Transverse colon (tissue), 4 donors: ENCODE measurements at regions not wholly inside any gene's neighbourhood (a gene's known extent, or its start where the extent isn't known, plus 50 kb on each side); places are given as distances from the start of the nearest gene placed in this dataset.

Experiments used
- EP300 ChIP-seq: sonication (generic); formaldehyde crosslinking; IDR thresholded peaks from one replicate; pipeline ENCODE4 v1.6.1; 2017; ENCODE audit warnings: antibody characterized with exemption, low read depth
- POLR2A ChIP-seq: fragments of 450-650 bp; IDR thresholded peaks from one replicate; pipeline ENCODE4 v1.6.1; 2016; ENCODE audit warnings: antibody characterized with exemption, mild to moderate bottlenecking, moderate library complexity
- POLR2AphosphoS5 ChIP-seq, 3 donors: sonication (generic); formaldehyde crosslinking; IDR thresholded peaks; one replicate each; pipeline ENCODE4 v1.6.1; 2016; ENCODE audit warnings: antibody characterized with exemption in 3 of 3
- TF ChIP-seq, protein P1 (sequence below), 5 experiments: fragments of 200-600 bp in 3 of 5; fragments of 450-650 bp in 2 of 5; sonication (generic) in 3 of 5; IDR thresholded peaks; 1 replicate in 2 of 5; 2 replicates in 3 of 5; pipeline ENCODE4 v1.5.1; 2016 to 2017; ENCODE audit warnings: antibody characterized with exemption in 5 of 5, inconsistent platforms in 3 of 5, mild to moderate bottlenecking in 2 of 5, moderate library complexity in 1 of 5

DNA sequence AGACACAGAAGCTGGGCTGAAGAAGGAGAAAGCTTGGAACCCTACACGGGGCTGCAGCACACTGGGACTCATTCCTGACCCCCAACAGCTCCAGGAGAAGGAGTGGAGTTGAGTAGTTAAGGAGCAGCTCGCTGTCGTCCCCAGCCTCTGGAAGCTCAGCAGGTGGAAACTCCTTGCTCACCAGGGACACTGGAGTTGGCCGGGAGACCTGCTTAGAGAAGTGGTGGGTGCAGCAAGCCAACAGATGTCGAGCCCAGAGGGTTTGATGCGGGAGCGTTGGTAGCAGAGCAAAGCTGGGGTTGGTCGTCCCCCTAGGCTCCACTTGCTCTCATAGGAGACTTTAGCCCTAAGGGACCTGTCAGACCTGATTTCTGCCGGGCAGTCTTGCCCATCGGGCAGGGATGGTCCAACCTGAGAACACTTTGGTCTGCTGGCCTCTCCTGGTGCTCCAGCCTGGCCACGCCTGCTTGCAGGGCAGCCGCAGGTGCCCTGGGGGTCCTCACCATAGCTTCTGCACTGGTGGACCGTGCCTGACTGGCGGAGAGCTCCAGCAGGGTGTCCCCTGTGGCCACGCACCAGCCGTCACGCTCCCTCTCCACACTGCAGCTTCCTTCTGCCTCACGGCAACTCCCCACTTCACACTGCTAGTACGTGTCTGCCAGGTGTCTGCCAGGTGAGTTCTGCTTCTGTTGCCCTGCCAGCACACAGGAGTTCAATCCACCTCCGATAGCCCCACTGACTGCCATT lies 353.7 kb downstream of the GASK1B start:
- TF ChIP-seq POLR2A (no peak), POLR2AphosphoS5 (IDR thresholded peaks at IDR 0.05) (no peak), EP300 (no peak)
- TF ChIP-seq, protein P1, sequence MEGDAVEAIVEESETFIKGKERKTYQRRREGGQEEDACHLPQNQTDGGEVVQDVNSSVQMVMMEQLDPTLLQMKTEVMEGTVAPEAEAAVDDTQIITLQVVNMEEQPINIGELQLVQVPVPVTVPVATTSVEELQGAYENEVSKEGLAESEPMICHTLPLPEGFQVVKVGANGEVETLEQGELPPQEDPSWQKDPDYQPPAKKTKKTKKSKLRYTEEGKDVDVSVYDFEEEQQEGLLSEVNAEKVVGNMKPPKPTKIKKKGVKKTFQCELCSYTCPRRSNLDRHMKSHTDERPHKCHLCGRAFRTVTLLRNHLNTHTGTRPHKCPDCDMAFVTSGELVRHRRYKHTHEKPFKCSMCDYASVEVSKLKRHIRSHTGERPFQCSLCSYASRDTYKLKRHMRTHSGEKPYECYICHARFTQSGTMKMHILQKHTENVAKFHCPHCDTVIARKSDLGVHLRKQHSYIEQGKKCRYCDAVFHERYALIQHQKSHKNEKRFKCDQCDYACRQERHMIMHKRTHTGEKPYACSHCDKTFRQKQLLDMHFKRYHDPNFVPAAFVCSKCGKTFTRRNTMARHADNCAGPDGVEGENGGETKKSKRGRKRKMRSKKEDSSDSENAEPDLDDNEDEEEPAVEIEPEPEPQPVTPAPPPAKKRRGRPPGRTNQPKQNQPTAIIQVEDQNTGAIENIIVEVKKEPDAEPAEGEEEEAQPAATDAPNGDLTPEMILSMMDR (IDR thresholded peaks at IDR 0.05) = no peak
